ENCODE measurements at regions not wholly inside any gene's neighbourhood (a gene's known extent, or its start where the extent isn't known, plus 50 kb on each side); places are given as distances from the start of the nearest gene placed in this dataset.
"Not testable (repeated sequence)": the region's sequence is repeated elsewhere in the genome, so short reads cannot be mapped to it uniquely, and the experiment has no call there.

DNA sequence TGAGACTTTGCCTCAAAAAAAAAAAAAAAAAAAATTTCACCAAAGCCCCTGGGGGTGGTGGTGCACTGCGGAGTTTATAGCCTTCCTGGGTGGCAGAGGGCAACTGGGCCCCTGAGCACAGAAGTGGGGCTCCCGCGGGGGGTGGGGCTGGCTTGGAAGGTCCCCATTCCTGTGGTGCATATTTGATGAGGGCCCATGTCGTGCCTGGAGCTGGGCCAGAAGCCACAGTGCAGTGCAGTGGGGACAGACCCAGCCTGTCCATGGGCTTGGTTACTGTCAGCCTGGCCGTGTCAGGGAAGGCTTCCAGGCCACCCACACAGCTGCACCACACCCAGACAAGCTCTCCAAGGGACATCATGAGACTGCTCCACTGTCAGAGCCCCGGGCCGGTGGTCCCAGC lies 95.5 kb downstream of the NSUN5 start:
- TF ChIP-seq ZNF626 (tag by site-specific recombination; IDR thresholded peaks at IDR 0.05); ZNF16 (tag by site-specific recombination; IDR thresholded peaks at IDR 0.05; ENCODE audit: low read depth); ZBTB21 (tag by site-specific recombination; IDR thresholded peaks at IDR 0.05); ZNF529 (tag by site-specific recombination; IDR thresholded peaks at IDR 0.05; ENCODE audit: insufficient replicate concordance); ZNF274 (IDR thresholded peaks at IDR 0.05; ENCODE audit: low read length); ZNF274 (tag by site-specific recombination; IDR thresholded peaks at IDR 0.05; ENCODE audit: borderline replicate concordance); ZFP37 (tag by site-specific recombination; IDR thresholded peaks at IDR 0.05); MZF1 (tag by site-specific recombination; IDR thresholded peaks at IDR 0.05; ENCODE audit: borderline replicate concordance); TCF7L2 (IDR thresholded peaks at IDR 0.05; ENCODE audit: borderline replicate concordance, low read depth, low read length); ZNF292 (tag by site-specific recombination; IDR thresholded peaks at IDR 0.05; ENCODE audit: borderline replicate concordance, low read depth): not testable (repeated sequence)
- TF ChIP-seq, protein P1, sequence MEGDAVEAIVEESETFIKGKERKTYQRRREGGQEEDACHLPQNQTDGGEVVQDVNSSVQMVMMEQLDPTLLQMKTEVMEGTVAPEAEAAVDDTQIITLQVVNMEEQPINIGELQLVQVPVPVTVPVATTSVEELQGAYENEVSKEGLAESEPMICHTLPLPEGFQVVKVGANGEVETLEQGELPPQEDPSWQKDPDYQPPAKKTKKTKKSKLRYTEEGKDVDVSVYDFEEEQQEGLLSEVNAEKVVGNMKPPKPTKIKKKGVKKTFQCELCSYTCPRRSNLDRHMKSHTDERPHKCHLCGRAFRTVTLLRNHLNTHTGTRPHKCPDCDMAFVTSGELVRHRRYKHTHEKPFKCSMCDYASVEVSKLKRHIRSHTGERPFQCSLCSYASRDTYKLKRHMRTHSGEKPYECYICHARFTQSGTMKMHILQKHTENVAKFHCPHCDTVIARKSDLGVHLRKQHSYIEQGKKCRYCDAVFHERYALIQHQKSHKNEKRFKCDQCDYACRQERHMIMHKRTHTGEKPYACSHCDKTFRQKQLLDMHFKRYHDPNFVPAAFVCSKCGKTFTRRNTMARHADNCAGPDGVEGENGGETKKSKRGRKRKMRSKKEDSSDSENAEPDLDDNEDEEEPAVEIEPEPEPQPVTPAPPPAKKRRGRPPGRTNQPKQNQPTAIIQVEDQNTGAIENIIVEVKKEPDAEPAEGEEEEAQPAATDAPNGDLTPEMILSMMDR (tag by site-specific recombination; IDR thresholded peaks at IDR 0.05): not testable (repeated sequence)

Measured in HEK293 (cell line).